ENCODE measurements at regions not wholly inside any gene's neighbourhood (a gene's known extent, or its start where the extent isn't known, plus 50 kb on each side); places are given as distances from the start of the nearest gene placed in this dataset.

GRCh38 chr10:111459967-111460366 is 383.1 kb downstream of the ADRA2A start:
- TF ChIP-seq POLR2A (IDR thresholded peaks at IDR 0.05) (no peak), CTCF (IDR thresholded peaks at IDR 0.05) (no peak)
